H1 (cell line): ENCODE measurements at regions not wholly inside any gene's neighbourhood (a gene's known extent, or its start where the extent isn't known, plus 50 kb on each side); places are given as distances from the start of the nearest gene placed in this dataset.

Source experiments
- CTCF ChIA-PET: fragments of 300-600 bp; sonication (Branson Sonifier 250); formaldehyde crosslinking; loops from one replicate; lab custom pipeline; 2021; ENCODE audit not compliant: partially characterized antibody; lab: Charles Lee
- POLR2A ChIA-PET: fragments of 300-600 bp; sonication (Branson Sonifier 250); formaldehyde crosslinking; loops from one replicate; lab custom pipeline; 2021; ENCODE audit warnings: inconsistent platforms; ENCODE audit not compliant: partially characterized antibody; lab: Charles Lee
- DNase-seq, 2 experiments: peaks; one replicate each; pipeline versions ENCODE4 v3.0.0 to v3.0.0-alpha.2; 2010 to 2022; ENCODE audit warnings: low spot score in 2 of 2, low read depth in 1 of 2, mixed read lengths in 1 of 2
- FAIRE-seq: peaks from 2 replicates; lab custom pipeline; 2011; peaks lifted over from hg19 to GRCh38; lab: Jason Lieb, UNC
- H2AFZ ChIP-seq: 2 replicates; pipeline ENCODE4 v1.8.1; 2012; ENCODE audit warnings: low read length, inconsistent platforms
- H2AK5ac ChIP-seq: 2 replicates; pipeline ENCODE4 v1.6.1; 2013; ENCODE audit warnings: low read depth, low read length
- H2BK120ac ChIP-seq: replicated peaks from 2 replicates; pipeline ENCODE3; 2013; ENCODE audit warnings: low read depth, low read length, inconsistent platforms
- H2BK12ac ChIP-seq: 2 replicates; pipeline ENCODE4 v1.6.1; 2013; ENCODE audit warnings: low read depth, low read length
- H2BK15ac ChIP-seq: 2 replicates; pipeline ENCODE4 v1.6.1; 2013; ENCODE audit warnings: low read length
- H2BK20ac ChIP-seq: 2 replicates; pipeline ENCODE4 v1.6.1; 2013; ENCODE audit warnings: low read length
- H2BK5ac ChIP-seq: 2 replicates; pipeline ENCODE4 v1.6.1; 2013; ENCODE audit warnings: low read depth, low read length
- H3K14ac ChIP-seq: 2 replicates; pipeline ENCODE4 v1.6.1; 2013; ENCODE audit warnings: inconsistent platforms; ENCODE audit not compliant: insufficient read length
- H3K18ac ChIP-seq: 2 replicates; pipeline ENCODE4 v1.6.1; 2013; ENCODE audit warnings: low read length; ENCODE audit errors: extremely low read depth
- H3K23ac ChIP-seq: 2 replicates; pipeline ENCODE4 v1.6.1; 2013; ENCODE audit warnings: inconsistent platforms; ENCODE audit not compliant: insufficient read length
- H3K23me2 ChIP-seq: 2 replicates; pipeline ENCODE4 v1.6.1; 2013; ENCODE audit warnings: low read depth, low read length
- H3K27ac ChIP-seq: 2 replicates; pipeline ENCODE4 v1.6.1; 2011; ENCODE audit warnings: low read depth, low read length, inconsistent platforms
- H3K27me3 ChIP-seq, 4 experiments: replicated peaks in 1 of 4; 1 replicate in 1 of 4; 2 replicates in 3 of 4; pipeline versions ENCODE4 v1.6.1 to v1.8.1; 2011 to 2013; ENCODE audit warnings: low read length in 3 of 4, mild to moderate bottlenecking in 3 of 4, inconsistent platforms in 2 of 4, mixed read lengths in 2 of 4, moderate library complexity in 1 of 4; ENCODE audit not compliant: control insufficient read depth in 3 of 4, insufficient read depth in 3 of 4; ENCODE audit errors: extremely low read depth in 1 of 4
- H3K36me3 ChIP-seq, 4 experiments: 2 replicates each; pipeline versions ENCODE4 v1.6.1 to v1.8.1; 2011 to 2013; ENCODE audit warnings: mild to moderate bottlenecking in 4 of 4, low read length in 3 of 4, moderate library complexity in 2 of 4, control low read depth in 1 of 4, inconsistent platforms in 1 of 4; ENCODE audit not compliant: insufficient read depth in 4 of 4, control insufficient read depth in 2 of 4
- H3K4ac ChIP-seq: replicated peaks from 2 replicates; pipeline ENCODE3; 2013; ENCODE audit warnings: low read length, low read depth, mixed read lengths, inconsistent platforms; ENCODE audit not compliant: insufficient read length
- H3K4me1 ChIP-seq, 4 experiments: replicated peaks in 1 of 4; 1 replicate in 1 of 4; 2 replicates in 3 of 4; pipeline versions ENCODE4 v1.6.1 to v1.8.1; 2011 to 2013; ENCODE audit warnings: low read length in 3 of 4, inconsistent platforms in 2 of 4, mixed read lengths in 1 of 4; ENCODE audit not compliant: insufficient read depth in 4 of 4, control insufficient read depth in 3 of 4
- H3K4me2 ChIP-seq, 2 experiments: 2 replicates each; pipeline versions ENCODE4 v1.6.1 to v1.8.1; 2011 to 2013; ENCODE audit warnings: low read depth in 2 of 2, low read length in 2 of 2, control low read depth in 1 of 2, inconsistent platforms in 1 of 2, mild to moderate bottlenecking in 1 of 2; ENCODE audit not compliant: insufficient read depth in 1 of 2
- H3K4me3 ChIP-seq, 4 experiments: fragments of 200-600, 300-600 bp in 1 of 4; sonication (generic), shearing (Covaris generic), sonication (Bioruptor Twin) in 1 of 4; 2 replicates each; pipeline versions ENCODE4 v1.5.1 to v1.8.1; 2011 to 2016; ENCODE audit warnings: low read length in 4 of 4, low read depth in 3 of 4, control low read depth in 2 of 4, inconsistent platforms in 2 of 4, mild to moderate bottlenecking in 2 of 4, mixed read lengths in 1 of 4, moderate library complexity in 1 of 4; ENCODE audit not compliant: insufficient read depth in 2 of 4; ENCODE audit errors: extremely low read depth in 1 of 4
- H3K56ac ChIP-seq: replicated peaks from 2 replicates; pipeline ENCODE3; 2013; ENCODE audit warnings: low read depth, mild to moderate bottlenecking, mixed read lengths, low read length, inconsistent platforms; ENCODE audit not compliant: insufficient read length
- H3K79me1 ChIP-seq: 2 replicates; pipeline ENCODE4 v1.6.1; 2013; ENCODE audit warnings: low read depth, low read length, control low read depth
- H3K79me2 ChIP-seq, 2 experiments: 2 replicates each; pipeline versions ENCODE4 v1.6.1 to v1.8.1; 2012 to 2013; ENCODE audit warnings: low read length in 2 of 2, mild to moderate bottlenecking in 2 of 2, inconsistent platforms in 1 of 2; ENCODE audit not compliant: insufficient read depth in 2 of 2, control insufficient read depth in 1 of 2
- H3K9ac ChIP-seq, 4 experiments: replicated peaks in 1 of 4; 1 replicate in 1 of 4; 2 replicates in 3 of 4; pipeline versions ENCODE4 v1.6.1 to v1.8.1; 2011 to 2013; ENCODE audit warnings: low read depth in 3 of 4, low read length in 3 of 4, control low read depth in 2 of 4, mild to moderate bottlenecking in 2 of 4, moderate library complexity in 2 of 4, inconsistent platforms in 1 of 4; ENCODE audit errors: extremely low read depth in 1 of 4
- H3K9me3 ChIP-seq, 2 experiments: 2 replicates each; pipeline versions ENCODE4 v1.6.1 to v1.8.1; 2012 to 2013; ENCODE audit warnings: mild to moderate bottlenecking in 2 of 2, moderate library complexity in 2 of 2, control low read depth in 1 of 2, inconsistent platforms in 1 of 2, low read depth in 1 of 2, low read length in 1 of 2, mixed read lengths in 1 of 2; ENCODE audit not compliant: insufficient read depth in 2 of 2
- H4K20me1 ChIP-seq, 2 experiments: replicated peaks in 1 of 2; 2 replicates each; pipeline versions ENCODE3 to v1.8.1; 2011 to 2013; ENCODE audit warnings: inconsistent platforms in 2 of 2, low read length in 2 of 2, mild to moderate bottlenecking in 1 of 2; ENCODE audit not compliant: insufficient read depth in 2 of 2, control insufficient read depth in 1 of 2
- H4K5ac ChIP-seq: 2 replicates; pipeline ENCODE4 v1.6.1; 2013; ENCODE audit warnings: low read length, low read depth, mixed read lengths, inconsistent platforms; ENCODE audit not compliant: insufficient read length
- H4K8ac ChIP-seq: 2 replicates; pipeline ENCODE4 v1.8.0; 2013; ENCODE audit warnings: mild to moderate bottlenecking, moderate library complexity, low read length, inconsistent platforms; ENCODE audit not compliant: insufficient read depth; ENCODE audit errors: extremely low read depth
- H4K91ac ChIP-seq: replicated peaks from 2 replicates; pipeline ENCODE3; 2013; ENCODE audit warnings: low read length, mixed read lengths, inconsistent platforms; ENCODE audit not compliant: insufficient read length
- CBX8 ChIP-seq: fragments of 300-800, 300-1000 bp; sonication (generic); IDR thresholded peaks from 2 replicates; pipeline ENCODE4 v1.7.1; 2016; ENCODE audit warnings: low read depth, low read length, borderline replicate concordance
- CHD1 ChIP-seq: IDR thresholded peaks from 2 replicates; pipeline ENCODE4 v1.6.1; 2012; ENCODE audit warnings: low read depth, low read length, improper control_type of control experiment
- EGR1 ChIP-seq: IDR thresholded peaks from 2 replicates; pipeline ENCODE4 v1.6.1; 2011; ENCODE audit warnings: low read depth, low read length, borderline replicate concordance
- FOSL1 ChIP-seq: IDR thresholded peaks from 2 replicates; pipeline ENCODE4 v1.6.1; 2011; ENCODE audit warnings: mild to moderate bottlenecking, low read depth, low read length, moderate library complexity; ENCODE audit not compliant: insufficient read depth
- HDAC6 ChIP-seq: IDR thresholded peaks from one replicate; pipeline ENCODE4 v1.7.1; 2012; ENCODE audit warnings: low read depth, mild to moderate bottlenecking, inconsistent platforms, low read length, moderate library complexity
- JUND ChIP-seq: IDR thresholded peaks from 2 replicates; pipeline ENCODE4 v1.6.1; 2011; ENCODE audit warnings: mild to moderate bottlenecking, improper control_type of control experiment, low read length
- MAFK ChIP-seq: IDR thresholded peaks from 2 replicates; pipeline ENCODE4 v1.6.1; 2012; ENCODE audit warnings: low read depth, mild to moderate bottlenecking, improper control_type of control experiment, low read length
- MAX ChIP-seq: IDR thresholded peaks from 2 replicates; pipeline ENCODE4 v1.6.1; 2012; ENCODE audit warnings: inconsistent platforms
- NANOG ChIP-seq: IDR thresholded peaks from 2 replicates; pipeline ENCODE4 v1.6.1; 2011; ENCODE audit warnings: low read length, low read depth, mild to moderate bottlenecking, inconsistent platforms; ENCODE audit not compliant: insufficient read depth, poor library complexity, severe bottlenecking
- RNF2 ChIP-seq: fragments of 200-900, 300-1000 bp; sonication (generic); IDR thresholded peaks from 2 replicates; pipeline ENCODE4 v1.7.1; 2016; ENCODE audit warnings: borderline replicate concordance, low read depth, mild to moderate bottlenecking, antibody characterized with exemption, low read length; ENCODE audit not compliant: poor library complexity, severe bottlenecking; ENCODE audit errors: missing control alignments
- SIX5 ChIP-seq: IDR thresholded peaks from 2 replicates; pipeline ENCODE4 v1.6.1; 2011; ENCODE audit warnings: mild to moderate bottlenecking, low read depth, low read length
- SP1 ChIP-seq: IDR thresholded peaks from 2 replicates; pipeline ENCODE4 v1.6.1; 2011; ENCODE audit warnings: low read depth, low read length
- SP2 ChIP-seq: IDR thresholded peaks from 2 replicates; pipeline ENCODE4 v1.6.1; 2012; ENCODE audit warnings: mild to moderate bottlenecking, low read length, inconsistent platforms
- SUZ12 ChIP-seq: fragments of 200-600 bp; sonication (generic); IDR thresholded peaks from 2 replicates; pipeline ENCODE4 v1.6.1; 2012; ENCODE audit warnings: mild to moderate bottlenecking, inconsistent platforms, low read length, moderate library complexity, mixed read lengths
- YY1 ChIP-seq: IDR thresholded peaks from 2 replicates; pipeline ENCODE4 v1.6.1; 2011; ENCODE audit warnings: low read depth, mild to moderate bottlenecking, low read length
- ZNF274 ChIP-seq: IDR thresholded peaks from 2 replicates; pipeline ENCODE4 v1.7.0; 2012; ENCODE audit warnings: low read length, borderline replicate concordance; ENCODE audit errors: extremely low read depth
- WGBS, 2 experiments: shearing (Covaris generic) in 1 of 2; methylation state at CpG; one replicate each; pipeline versions ENCODE4 v1.1.6 to v1.1.7; 2013 to 2015; ENCODE audit warnings: low lambda C conversion rate in 2 of 2, mixed read lengths in 2 of 2, inconsistent platforms in 1 of 2, low coverage in 1 of 2, missing lambda C conversion rate in 1 of 2; ENCODE audit not compliant: insufficient replicate concordance in 2 of 2, insufficient coverage in 1 of 2, insufficient read length in 1 of 2; ENCODE audit errors: extremely low coverage in 1 of 2, missing lambda C conversion rate in 1 of 2; 5-methylcytosine and 5-hydroxymethylcytosine counted together

- Histone ChIP-seq H3K4me2 (no peak overlapping the region), H3K27ac (no peak overlapping the region), H3K18ac (no peak overlapping the region), H3K4me3 (no peak overlapping the region), H4K91ac (no peak overlapping the region), H4K8ac (no peak overlapping the region), H2AK5ac (no peak overlapping the region), H3K23ac (no peak overlapping the region), H3K14ac (no peak overlapping the region), H4K5ac (no peak overlapping the region), H3K56ac (no peak overlapping the region), H2BK20ac (no peak overlapping the region), H3K79me1 (no peaks in the 10 kb centered on the region), H3K9me3 (no peaks in the 10 kb centered on the region), H3K23me2 (no peaks in the 10 kb centered on the region), H2BK5ac (no peak overlapping the region), H4K20me1 (no peaks in the 10 kb centered on the region), H2BK15ac (no peak overlapping the region), H2BK12ac (no peak overlapping the region), H3K9ac (no peak overlapping the region), H3K79me2 (no peaks in the 10 kb centered on the region), H3K36me3 (no peaks in the 10 kb centered on the region), H3K27me3 (no peaks in the 10 kb centered on the region), H2BK120ac (no peak overlapping the region), H3K4ac (no peak overlapping the region), H3K4me1 (no peaks in the 10 kb centered on the region), H2AFZ (no peak overlapping the region)
- CTCF ChIA-PET: interaction anchor here (0.7 kb wide), 1 partner anchor 69 kb away, joined by 3 read pairs; no protein-coding TSS in a partner anchor
- DNase-seq (no peak), FAIRE-seq (no peak)
- 84% methylated on average over 3 of the region's 3 CpGs; no CpG with 5 or more reads in 1 of the 2 experiments for WGBS, 2 experiments
- POLR2A ChIA-PET: interaction anchor here (1.0 kb wide), 1 partner anchor 9 kb away, joined by 3 read pairs; no protein-coding TSS in a partner anchor
- TF ChIP-seq CBX8 (no peak), RNF2 (no peak), NANOG (no peak), FOSL1 (no peak), HDAC6 (no peak), MAFK (no peak), SIX5 (no peak), YY1 (no peak), CHD1 (no peak), SUZ12 (no peak), EGR1 (no peak), ZNF274 (no peak), SP1 (no peak), MAX (no peak), SP2 (no peak), JUND (no peak)
Observed at GRCh38 chr6:22668717-22669116, 99.4 kb downstream of the HDGFL1 start.
